Keratinocyte (primary cell): ENCODE measurements at regions not wholly inside any gene's neighbourhood (a gene's known extent, or its start where the extent isn't known, plus 50 kb on each side); places are given as distances from the start of the nearest gene placed in this dataset.

Experiments used
- DNase-seq: peaks from one replicate; pipeline ENCODE4 v3.0.0-alpha.2; 2011; ENCODE audit warnings: low read depth, missing footprints, low spot score
- FAIRE-seq: peaks from 2 replicates; lab custom pipeline; 2011; peaks lifted over from hg19 to GRCh38; lab: Jason Lieb, UNC
- H2AFZ ChIP-seq: 2 replicates; pipeline ENCODE4 v1.6.0; 2012; ENCODE audit warnings: low read length, control low read depth, inconsistent platforms; ENCODE audit not compliant: control insufficient read depth
- H3K27ac ChIP-seq: 2 replicates; pipeline ENCODE4 v1.5.1; 2011; ENCODE audit warnings: low read length; ENCODE audit not compliant: control insufficient read depth, insufficient read depth
- H3K27me3 ChIP-seq: 3 replicates; pipeline ENCODE4 v1.6.0; 2011; ENCODE audit warnings: low read length; ENCODE audit not compliant: control insufficient read depth, insufficient read depth; ENCODE audit errors: extremely low read depth
- H3K36me3 ChIP-seq, 2 experiments: 2 replicates in 1 of 2; 3 replicates in 1 of 2; pipeline ENCODE4 v1.5.1; 2011; ENCODE audit warnings: low read length in 2 of 2, mild to moderate bottlenecking in 1 of 2; ENCODE audit not compliant: control insufficient read depth in 2 of 2, insufficient read depth in 2 of 2; ENCODE audit errors: extremely low read depth in 1 of 2
- H3K4me1 ChIP-seq: 3 replicates; pipeline ENCODE4 v1.5.1; 2011; ENCODE audit warnings: low read length; ENCODE audit not compliant: control insufficient read depth, insufficient read depth; ENCODE audit errors: extremely low read depth
- H3K4me2 ChIP-seq: 3 replicates; pipeline ENCODE4 v1.6.0; 2011; ENCODE audit warnings: low read depth, low read length; ENCODE audit not compliant: control insufficient read depth, insufficient read depth; ENCODE audit errors: extremely low read depth
- H3K4me3 ChIP-seq, 3 experiments: fragments of 200-600 bp in 1 of 3; sonication (generic) in 1 of 3; 2 replicates in 2 of 3; 3 replicates in 1 of 3; pipeline ENCODE4 v1.5.1; 2011 to 2016; ENCODE audit warnings: low read length in 3 of 3, mild to moderate bottlenecking in 3 of 3, control low read depth in 2 of 3, inconsistent platforms in 1 of 3, low read depth in 1 of 3, mixed read lengths in 1 of 3, mixed run types in 1 of 3, moderate library complexity in 1 of 3; ENCODE audit not compliant: control insufficient read depth in 2 of 3, insufficient read depth in 2 of 3; ENCODE audit errors: extremely low read depth in 1 of 3
- H3K79me2 ChIP-seq: 2 replicates; pipeline ENCODE4 v1.6.0; 2012; ENCODE audit warnings: low read length; ENCODE audit not compliant: control insufficient read depth, insufficient read depth
- H3K9ac ChIP-seq: 3 replicates; pipeline ENCODE4 v1.6.0; 2011; ENCODE audit warnings: low read length; ENCODE audit not compliant: control insufficient read depth, insufficient read depth; ENCODE audit errors: extremely low read depth
- H3K9me1 ChIP-seq: 3 replicates; pipeline ENCODE4 v1.6.0; 2011; ENCODE audit warnings: low read length; ENCODE audit not compliant: control insufficient read depth, insufficient read depth; ENCODE audit errors: extremely low read depth
- H3K9me3 ChIP-seq: 2 replicates; pipeline ENCODE4 v1.5.1; 2012; ENCODE audit warnings: low read depth, low read length; ENCODE audit not compliant: control insufficient read depth
- H4K20me1 ChIP-seq: 3 replicates; pipeline ENCODE4 v1.6.0; 2011; ENCODE audit warnings: low read length; ENCODE audit not compliant: control insufficient read depth, insufficient read depth; ENCODE audit errors: extremely low read depth
- EZH2 ChIP-seq: IDR thresholded peaks from one replicate; pipeline ENCODE4 v1.6.1; 2012; ENCODE audit warnings: inconsistent platforms, mild to moderate bottlenecking, low read length, moderate library complexity
- dilution Hi-C: fragments of 300-500 bp; cut with MboI; formaldehyde crosslinking; loops from one replicate; pipeline ENCODE4 v1.7.0; 2020; ENCODE audit warnings: low sequenced_read_pairs; ENCODE audit not compliant: extremely low pct_ligation_motif_present
- TF ChIP-seq, protein P1 (sequence below), 3 experiments: IDR thresholded peaks in 1 of 3; conservative IDR thresholded peaks in 1 of 3; optimal IDR thresholded peaks in 1 of 3; 2 replicates in 2 of 3; 3 replicates in 1 of 3; pipeline versions ENCODE3 to v1.5.1; 2011; ENCODE audit warnings: low read length in 3 of 3, mild to moderate bottlenecking in 3 of 3, moderate library complexity in 2 of 3, control low read depth in 1 of 3, inconsistent platforms in 1 of 3; ENCODE audit not compliant: insufficient read depth in 2 of 3; ENCODE audit errors: extremely low read depth in 1 of 3

GRCh38 chr2:121905201-121905600, 149.8 kb downstream of the TSN start:
- DNase-seq: no peak
- dilution Hi-C loops: no loop called here

GRCh38 chr2:121906170-121906569, 150.7 kb downstream of the TSN start:
- FAIRE-seq (no peak), DNase-seq (no peak)
- Histone ChIP-seq H3K9me1 (no peaks in the 10 kb centered on the region), H2AFZ (no peak overlapping the region), H3K4me2 (no peak overlapping the region), H3K27me3 (peaks cover 10% of the 10 kb centered on the region), H3K79me2 (no peaks in the 10 kb centered on the region), H3K36me3 (no peaks in the 10 kb centered on the region), H3K27ac (no peak overlapping the region), H3K4me1 (no peaks in the 10 kb centered on the region), H3K9ac (no peak overlapping the region), H3K4me3 (no peak overlapping the region), H4K20me1 (no peaks in the 10 kb centered on the region), H3K9me3 (no peaks in the 10 kb centered on the region)
- TF ChIP-seq, protein P1, sequence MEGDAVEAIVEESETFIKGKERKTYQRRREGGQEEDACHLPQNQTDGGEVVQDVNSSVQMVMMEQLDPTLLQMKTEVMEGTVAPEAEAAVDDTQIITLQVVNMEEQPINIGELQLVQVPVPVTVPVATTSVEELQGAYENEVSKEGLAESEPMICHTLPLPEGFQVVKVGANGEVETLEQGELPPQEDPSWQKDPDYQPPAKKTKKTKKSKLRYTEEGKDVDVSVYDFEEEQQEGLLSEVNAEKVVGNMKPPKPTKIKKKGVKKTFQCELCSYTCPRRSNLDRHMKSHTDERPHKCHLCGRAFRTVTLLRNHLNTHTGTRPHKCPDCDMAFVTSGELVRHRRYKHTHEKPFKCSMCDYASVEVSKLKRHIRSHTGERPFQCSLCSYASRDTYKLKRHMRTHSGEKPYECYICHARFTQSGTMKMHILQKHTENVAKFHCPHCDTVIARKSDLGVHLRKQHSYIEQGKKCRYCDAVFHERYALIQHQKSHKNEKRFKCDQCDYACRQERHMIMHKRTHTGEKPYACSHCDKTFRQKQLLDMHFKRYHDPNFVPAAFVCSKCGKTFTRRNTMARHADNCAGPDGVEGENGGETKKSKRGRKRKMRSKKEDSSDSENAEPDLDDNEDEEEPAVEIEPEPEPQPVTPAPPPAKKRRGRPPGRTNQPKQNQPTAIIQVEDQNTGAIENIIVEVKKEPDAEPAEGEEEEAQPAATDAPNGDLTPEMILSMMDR (optimal IDR thresholded peaks at IDR 0.05 in 1 of 3, IDR thresholded peaks at IDR 0.05 in 1 of 3, conservative IDR thresholded peaks at IDR 0.05 in 1 of 3; ENCODE audit: extremely low read depth in 1 of 3, insufficient read depth in 2 of 3, low read length in 3 of 3): no peak
- no peak for TF ChIP-seq EZH2
- dilution Hi-C loops: no loop called here

More at GRCh38 chr2:121905201-121905600, 149.8 kb downstream of the TSN start:
- Histone ChIP-seq H3K9ac (no peak overlapping the region), H4K20me1 (no peaks in the 10 kb centered on the region), H3K27ac (no peak overlapping the region), H3K27me3 (peaks cover 10% of the 10 kb centered on the region), H2AFZ (no peak overlapping the region), H3K36me3 (no peaks in the 10 kb centered on the region), H3K4me1 (no peaks in the 10 kb centered on the region), H3K4me3 (no peak overlapping the region), H3K4me2 (no peak overlapping the region), H3K9me3 (no peaks in the 10 kb centered on the region), H3K9me1 (no peaks in the 10 kb centered on the region), H3K79me2 (no peaks in the 10 kb centered on the region)
- TF ChIP-seq, protein P1 (optimal IDR thresholded peaks at IDR 0.05 in 1 of 3, IDR thresholded peaks at IDR 0.05 in 1 of 3, conservative IDR thresholded peaks at IDR 0.05 in 1 of 3; ENCODE audit: extremely low read depth in 1 of 3, insufficient read depth in 2 of 3, low read length in 3 of 3): no peak
- FAIRE-seq: no peak
